T-cell (primary cell): ENCODE measurements at regions not wholly inside any gene's neighbourhood (a gene's known extent, or its start where the extent isn't known, plus 50 kb on each side); places are given as distances from the start of the nearest gene placed in this dataset.

Experiments used
- ATAC-seq, 4 experiments: fragments of 200-7000 bp in 3 of 4; fragments of 150-1000 bp in 1 of 4; cut with Tn5 transposase; replicated peaks in 1 of 4; 1 replicate in 3 of 4; 2 replicates in 1 of 4; pipeline ENCODE4 v1.10.0; 2021; ENCODE audit warnings: moderate library complexity in 3 of 4, mild to moderate bottlenecking in 2 of 4, moderate number of reproducible peaks in 1 of 4
- CTCF ChIA-PET, 2 donors: fragments of 300-600 bp; sonication (Branson Sonifier 250); formaldehyde crosslinking; loops; one replicate each; lab custom pipeline; 2022; ENCODE audit warnings: antibody characterized with exemption in 2 of 2; lab: Charles Lee
- POLR2A ChIA-PET, 2 donors: fragments of 300-600 bp; sonication (Branson Sonifier 250); formaldehyde crosslinking; loops; one replicate each; lab custom pipeline; 2022; ENCODE audit warnings: antibody characterized with exemption in 2 of 2; lab: Charles Lee
- DNase-seq, 35 experiments: peaks; one replicate each; pipeline versions ENCODE4 v3.0.0 to v3.0.0-alpha.2; 2013 to 2023
- H3K27ac ChIP-seq: one replicate; pipeline ENCODE4 v1.5.1; 2013; ENCODE audit warnings: low read length
- H3K27me3 ChIP-seq, 2 experiments: replicated peaks in 1 of 2; 1 replicate in 1 of 2; 2 replicates in 1 of 2; pipeline versions ENCODE4 v1.6.1 to v1.7.0; 2013; ENCODE audit warnings: low read length in 1 of 2, mixed read lengths in 1 of 2; ENCODE audit not compliant: control insufficient read depth in 2 of 2, insufficient read depth in 2 of 2; ENCODE audit errors: extremely low read depth in 1 of 2
- H3K36me3 ChIP-seq, 2 donors: 1 replicate in 1 of 2; 2 replicates in 1 of 2; pipeline versions ENCODE4 v1.6.1 to v1.7.0; 2013; ENCODE audit warnings: low read length in 1 of 2; ENCODE audit not compliant: control insufficient read depth in 2 of 2, insufficient read depth in 1 of 2; ENCODE audit errors: extremely low read depth in 1 of 2
- H3K4me1 ChIP-seq, 2 experiments: 1 replicate in 1 of 2; 2 replicates in 1 of 2; pipeline versions ENCODE4 v1.6.1 to v1.7.0; 2013; ENCODE audit warnings: low read length in 2 of 2, mixed read lengths in 1 of 2; ENCODE audit not compliant: insufficient read depth in 2 of 2, control insufficient read depth in 1 of 2; ENCODE audit errors: extremely low read depth in 1 of 2
- H3K4me3 ChIP-seq, 2 donors: 1 replicate in 1 of 2; 2 replicates in 1 of 2; pipeline versions ENCODE4 v1.5.1 to v1.7.0; 2013; ENCODE audit warnings: mild to moderate bottlenecking in 2 of 2, low read length in 1 of 2, moderate library complexity in 1 of 2; ENCODE audit not compliant: control insufficient read depth in 1 of 2; ENCODE audit errors: extremely low read depth in 1 of 2
- H3K9me3 ChIP-seq: 2 replicates; pipeline ENCODE4 v1.7.0; 2013
- H3K27ac Mint-ChIP-seq, 2 donors: one replicate each; pipeline ENCODE4 v1.8.0; 2020 to 2021; ENCODE audit warnings: mild to moderate bottlenecking in 2 of 2, mixed read lengths in 2 of 2
- H3K27me3 Mint-ChIP-seq, 2 donors: one replicate each; pipeline ENCODE4 v1.8.0; 2021 to 2022; ENCODE audit warnings: mixed read lengths in 2 of 2
- H3K36me3 Mint-ChIP-seq: one replicate; pipeline ENCODE4 v1.8.0; 2021; ENCODE audit warnings: mixed read lengths
- H3K4me1 Mint-ChIP-seq, 3 donors: one replicate each; pipeline ENCODE4 v1.8.0; 2020 to 2022; ENCODE audit warnings: mixed read lengths in 3 of 3, mild to moderate bottlenecking in 1 of 3
- H3K4me3 Mint-ChIP-seq, 3 donors: one replicate each; pipeline ENCODE4 v1.8.0; 2020 to 2022; ENCODE audit warnings: mild to moderate bottlenecking in 3 of 3, mixed read lengths in 3 of 3, moderate library complexity in 3 of 3
- H3K9me3 Mint-ChIP-seq, 3 donors: one replicate each; pipeline ENCODE4 v1.8.0; 2020 to 2022; ENCODE audit warnings: mixed read lengths in 3 of 3
- WGBS: methylation state at CpG from one replicate; pipeline ENCODE4 v1.1.5; 2013; ENCODE audit warnings: missing lambda C conversion rate; ENCODE audit not compliant: insufficient coverage; 5-methylcytosine and 5-hydroxymethylcytosine counted together

GRCh38 chr15:95013381-95013780, 782.0 kb downstream of the MCTP2 start:
- Histone ChIP-seq H3K27me3 (no peaks in the 10 kb centered on the region), H3K36me3 (no peaks in the 10 kb centered on the region), H3K9me3 (no peaks in the 10 kb centered on the region), H3K4me1 (no peaks in the 10 kb centered on the region), H3K4me3 (no peak overlapping the region), H3K27ac (no peak overlapping the region)
- Mint-ChIP-seq H3K4me3 (no peak overlapping the region), H3K27me3 (peaks cover 0 to 3% of the 10 kb centered on the region in 2 donors), H3K36me3 (no peaks in the 10 kb centered on the region), H3K27ac (no peak overlapping the region), H3K4me1 (no peaks in the 10 kb centered on the region), H3K9me3 (peaks cover 0 to 4% (median 4%) of the 10 kb centered on the region in 3 donors)
- ATAC-seq = no peak
- POLR2A ChIA-PET = no interaction called here
- no peak for DNase-seq
- CTCF ChIA-PET = no interaction called here

DNA sequence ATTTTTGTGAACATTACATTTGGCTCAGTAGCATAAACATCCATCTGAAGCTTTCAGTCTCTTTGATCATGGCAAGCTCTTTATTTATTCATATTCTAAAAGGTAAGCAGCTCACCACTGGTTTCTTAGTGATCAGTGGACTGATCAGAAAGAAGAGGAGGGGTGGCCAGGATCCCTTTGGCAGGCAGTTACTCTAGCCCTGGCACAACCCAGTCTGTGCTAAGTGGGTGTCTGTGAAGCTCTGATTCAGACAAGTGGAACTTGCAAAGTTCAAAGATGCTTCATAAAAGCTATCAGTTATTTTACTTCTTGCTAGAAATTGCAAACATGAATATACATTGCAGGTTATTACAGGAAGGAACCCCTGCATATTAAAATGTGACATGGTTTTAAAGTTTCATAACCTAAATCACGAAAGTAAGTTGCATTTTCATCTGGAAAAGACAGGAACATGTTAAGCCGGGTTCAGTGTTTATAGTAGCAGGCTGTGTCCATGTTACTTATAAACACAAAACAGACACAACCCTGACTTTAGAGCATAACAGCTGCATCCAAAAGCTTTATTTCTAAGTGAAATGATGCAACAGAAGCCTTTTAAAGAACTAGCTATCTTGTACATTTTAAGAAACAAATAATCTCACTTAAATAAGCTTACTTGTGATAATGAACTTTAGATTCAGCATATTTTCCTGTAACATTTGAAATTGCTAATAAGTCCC, 785.3 kb downstream of the MCTP2 start:
- ChIA-PET CTCF (no interaction called here), POLR2A (no interaction called here)
- no peak for DNase-seq
- Mint-ChIP-seq H3K27me3 (peaks cover 0 to 6% of the 10 kb centered on the region in 2 donors), H3K27ac (no peak overlapping the region), H3K36me3 (no peaks in the 10 kb centered on the region), H3K4me3 (no peak overlapping the region), H3K4me1 (no peaks in the 10 kb centered on the region), H3K9me3 (peaks cover 2 to 4% (median 4%) of the 10 kb centered on the region in 3 donors)
- Histone ChIP-seq H3K27me3 (no peaks in the 10 kb centered on the region), H3K4me1 (no peaks in the 10 kb centered on the region), H3K9me3 (no peaks in the 10 kb centered on the region), H3K36me3 (no peaks in the 10 kb centered on the region), H3K4me3 (no peak overlapping the region), H3K27ac (no peak overlapping the region)
- ATAC-seq = no peak
- WGBS = 100% methylated on average over 1 of the region's 2 CpGs

DNA sequence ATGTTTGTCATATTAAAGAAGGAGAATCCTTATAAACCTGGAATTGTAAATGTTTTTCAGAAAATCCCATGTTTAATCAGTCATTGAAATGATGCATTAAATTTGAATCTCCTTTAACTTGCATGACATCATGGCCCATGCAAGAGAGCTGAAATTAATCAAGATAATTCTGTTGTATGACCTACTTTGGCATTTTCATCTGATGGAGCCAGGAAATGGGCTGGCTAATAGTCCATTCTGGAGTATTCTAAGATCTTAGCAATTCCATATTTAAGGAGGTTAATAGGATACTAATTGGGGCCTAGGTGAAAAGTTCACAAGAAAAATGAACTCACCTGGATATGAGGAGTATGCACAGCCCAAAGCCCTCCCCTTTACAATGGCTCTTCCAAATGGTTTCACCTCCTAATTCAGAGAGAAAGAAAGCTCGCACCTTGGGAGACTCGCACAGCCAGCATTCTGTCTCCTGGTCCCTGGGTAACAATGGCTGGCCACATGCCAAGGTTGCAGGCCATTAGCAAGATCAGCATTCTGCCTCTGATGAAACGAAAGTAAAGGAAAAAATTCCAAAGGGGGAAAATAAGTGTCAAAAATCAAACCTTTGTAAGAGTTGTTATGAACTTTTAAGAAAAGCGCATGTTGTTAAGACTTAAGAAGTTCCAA, 786.4 kb downstream of the MCTP2 start:
- no peak overlapping the region for H3K4me3 Mint-ChIP-seq
- WGBS = 93% methylated on average over 2 of the region's 4 CpGs
- Histone ChIP-seq H3K27me3 (no peaks in the 10 kb centered on the region), H3K4me3 (no peak overlapping the region), H3K4me1 (no peaks in the 10 kb centered on the region), H3K27ac (no peak overlapping the region), H3K36me3 (no peaks in the 10 kb centered on the region), H3K9me3 (no peaks in the 10 kb centered on the region)
- DNase-seq = no peak
- ATAC-seq = no peak
- H3K27ac Mint-ChIP-seq = no peak overlapping the region
- no peaks in the 10 kb centered on the region for H3K36me3 Mint-ChIP-seq
- CTCF ChIA-PET = no interaction called here
- H3K4me1 Mint-ChIP-seq = no peaks in the 10 kb centered on the region
- H3K27me3 Mint-ChIP-seq = peaks cover 0 to 6% of the 10 kb centered on the region in 2 donors
- POLR2A ChIA-PET = no interaction called here
- H3K9me3 Mint-ChIP-seq = peaks cover 4 to 10% (median 10%) of the 10 kb centered on the region in 3 donors

DNA sequence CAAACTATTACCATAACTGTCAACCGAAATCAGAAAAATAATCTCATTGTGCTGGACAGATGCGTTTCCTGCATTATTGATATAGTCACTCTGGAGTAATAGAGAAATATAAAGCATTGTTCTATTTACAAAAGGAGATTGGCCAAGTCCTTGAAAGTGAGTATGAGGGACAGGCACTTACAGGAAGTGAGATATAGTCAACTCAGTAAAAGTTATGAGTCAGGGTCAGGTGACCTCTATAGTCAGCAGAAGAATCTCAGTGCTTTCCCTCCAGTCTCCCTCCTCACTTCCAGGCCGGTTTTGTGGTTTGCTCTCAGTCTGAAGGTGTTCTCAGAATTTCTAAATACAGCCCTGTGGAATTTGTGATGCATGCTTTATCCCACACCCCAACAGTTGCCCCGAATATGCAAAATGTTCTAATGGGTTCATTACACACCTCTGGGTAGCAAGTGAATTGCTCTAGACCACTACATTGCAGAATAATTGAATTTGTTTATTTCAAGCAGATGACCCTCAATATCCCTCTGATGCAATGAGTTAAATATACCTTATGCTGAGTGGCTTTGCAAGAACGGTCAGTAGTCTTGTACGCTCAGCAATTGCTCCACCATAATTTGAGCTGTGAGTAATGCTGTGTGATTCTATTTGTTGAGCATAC, 787.7 kb downstream of the MCTP2 start:
- no peak overlapping the region for H3K27ac Mint-ChIP-seq
- WGBS = 38% methylated on average over 2 of the region's 6 CpGs
- POLR2A ChIA-PET = no interaction called here
- peaks cover 4 to 13% (median 10%) of the 10 kb centered on the region in 3 donors for H3K9me3 Mint-ChIP-seq
- DNase-seq (no peak), ATAC-seq (no peak)
- H3K36me3 ChIP-seq = no peaks in the 10 kb centered on the region
- CTCF ChIA-PET = no interaction called here
- H3K27me3 ChIP-seq = no peaks in the 10 kb centered on the region
- no peaks in the 10 kb centered on the region for H3K36me3 Mint-ChIP-seq
- no peaks in the 10 kb centered on the region for H3K4me1 ChIP-seq
- no peaks in the 10 kb centered on the region for H3K4me1 Mint-ChIP-seq
- peaks cover 0 to 6% of the 10 kb centered on the region in 2 donors for H3K27me3 Mint-ChIP-seq
- H3K4me3 Mint-ChIP-seq = no peak overlapping the region
- no peak overlapping the region for H3K4me3 ChIP-seq
- H3K9me3 ChIP-seq = no peaks in the 10 kb centered on the region
- H3K27ac ChIP-seq = no peak overlapping the region

- Histone ChIP-seq H3K27me3 (no peaks in the 10 kb centered on the region), H3K36me3 (no peaks in the 10 kb centered on the region), H3K4me3 (no peak overlapping the region), H3K27ac (no peak overlapping the region), H3K9me3 (no peaks in the 10 kb centered on the region), H3K4me1 (no peaks in the 10 kb centered on the region)
- Mint-ChIP-seq H3K27ac (no peak overlapping the region), H3K9me3 (peaks cover under 1 to 13% (median 8%) of the 10 kb centered on the region in 3 donors), H3K27me3 (peaks cover 0 to 3% of the 10 kb centered on the region in 2 donors), H3K36me3 (no peaks in the 10 kb centered on the region), H3K4me3 (no peak overlapping the region), H3K4me1 (no peaks in the 10 kb centered on the region)
- CTCF ChIA-PET = no interaction called here
- WGBS = 29% methylated on average over 1 of the region's 1 CpG
- DNase-seq = no peak
- ATAC-seq = no peak
- POLR2A ChIA-PET = no interaction called here
Measured at GRCh38 chr15:95019907-95020306, 788.5 kb downstream of the MCTP2 start.

DNA sequence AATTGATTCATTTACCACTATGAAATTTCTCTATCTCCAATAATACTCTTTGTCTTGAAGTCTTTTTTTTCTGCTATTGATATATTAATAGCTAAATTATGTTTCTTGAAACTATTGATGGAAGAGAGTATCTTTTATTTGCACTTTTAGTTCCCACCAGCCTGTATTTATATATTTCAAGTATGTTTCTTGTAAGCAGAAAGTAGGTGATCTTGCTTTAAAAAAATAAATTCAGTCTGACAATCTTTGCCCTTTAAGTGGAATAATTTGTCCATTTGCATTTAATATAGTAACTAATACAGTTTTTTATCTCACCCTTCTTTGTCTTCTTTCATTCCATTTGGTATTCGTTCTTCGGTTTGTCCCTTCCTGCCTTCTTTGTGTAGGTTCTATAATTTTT, 790.5 kb downstream of the MCTP2 start:
- peaks cover 0 to 13% (median 7%) of the 10 kb centered on the region in 3 donors for H3K9me3 Mint-ChIP-seq
- ATAC-seq = no peak
- no peak overlapping the region for H3K27ac Mint-ChIP-seq
- Histone ChIP-seq H3K36me3 (no peaks in the 10 kb centered on the region), H3K27ac (no peak overlapping the region), H3K4me1 (no peaks in the 10 kb centered on the region), H3K4me3 (no peak overlapping the region), H3K27me3 (no peaks in the 10 kb centered on the region), H3K9me3 (no peaks in the 10 kb centered on the region)
- no CpG with 5 or more reads among the region's 2 CpGs for WGBS
- H3K4me3 Mint-ChIP-seq = no peak overlapping the region
- H3K4me1 Mint-ChIP-seq = no peaks in the 10 kb centered on the region
- no peak for DNase-seq
- peaks cover 3 to 6% of the 10 kb centered on the region in 2 donors for H3K27me3 Mint-ChIP-seq
- no peaks in the 10 kb centered on the region for H3K36me3 Mint-ChIP-seq
- POLR2A ChIA-PET = no interaction called here
- CTCF ChIA-PET = interaction anchor here in 1 of 2 donors (0.6 kb wide), 1 partner anchor 1566 kb away, joined by 7 read pairs; no protein-coding TSS in a partner anchor
